NCI-H1092 treated with DMSO at 0.1 percent for 48 hours (cell line): ENCODE measurements at regions not wholly inside any gene's neighbourhood (a gene's known extent, or its start where the extent isn't known, plus 50 kb on each side); places are given as distances from the start of the nearest gene placed in this dataset.
"Not testable (repeated sequence)": the region's sequence is repeated elsewhere in the genome, so short reads cannot be mapped to it uniquely, and the experiment has no call there.

Source experiments
- DNase-seq: peaks from one replicate; lab custom pipeline; 2025; lab: John Stamatoyannopoulos, UW

GRCh38 chr7:76716551-76716950, 89.5 kb upstream of the POMZP3 start:
- not testable (repeated sequence) for DNase-seq

- not testable (repeated sequence) for DNase-seq
These were observed 85.8 kb upstream of the POMZP3 start for GRCh38 chr7:76712926-76713325.

- peak; percentile 92 for DNase-seq
These were observed 84.6 kb upstream of the POMZP3 start for GRCh38 chr7:76711648-76712047.

GRCh38 chr7:76709703-76710102, 82.6 kb upstream of the POMZP3 start:
- DNase-seq = not testable (repeated sequence)

GRCh38 chr7:76708446-76708845, 81.4 kb upstream of the POMZP3 start:
- not testable (repeated sequence) for DNase-seq

GRCh38 chr7:76703815-76704214, 76.7 kb upstream of the POMZP3 start:
- not testable (repeated sequence) for DNase-seq

- DNase-seq = not testable (repeated sequence)
These were observed 59.2 kb upstream of the POMZP3 start for GRCh38 chr7:76686277-76686676.

- not testable (repeated sequence) for DNase-seq
These were observed 57.7 kb upstream of the POMZP3 start for GRCh38 chr7:76684737-76685136.

- DNase-seq = not testable (repeated sequence)
These were observed 56.6 kb upstream of the POMZP3 start for GRCh38 chr7:76683631-76684030.

GRCh38 chr7:76681810-76682209, 54.7 kb upstream of the POMZP3 start:
- peak; percentile 66 for DNase-seq

GRCh38 chr7:76679174-76679573, 52.1 kb upstream of the POMZP3 start:
- DNase-seq = peak; percentile 69

- DNase-seq = not testable (repeated sequence)
These were observed 51.4 kb upstream of the POMZP3 start for GRCh38 chr7:76678500-76678899.

- not testable (repeated sequence) for DNase-seq
These were observed 49.8 kb upstream of the POMZP3 start for GRCh38 chr7:76676890-76677289.
